ENCODE measurements at regions not wholly inside any gene's neighbourhood (a gene's known extent, or its start where the extent isn't known, plus 50 kb on each side); places are given as distances from the start of the nearest gene placed in this dataset.

GRCh38 chr9:86763791-86764190, 183.5 kb downstream of the GAS1 start:
- no peak for TF ChIP-seq CTCF (conservative IDR thresholded peaks at IDR 0.05; ENCODE audit: low read depth, low read length)
- TF ChIP-seq EZH2phosphoT487 (IDR thresholded peaks at IDR 0.05; ENCODE audit: borderline replicate concordance, low read length): no peak

Measured in PC-3 (cell line).